ENCODE measurements at regions not wholly inside any gene's neighbourhood (a gene's known extent, or its start where the extent isn't known, plus 50 kb on each side); places are given as distances from the start of the nearest gene placed in this dataset.

DNA sequence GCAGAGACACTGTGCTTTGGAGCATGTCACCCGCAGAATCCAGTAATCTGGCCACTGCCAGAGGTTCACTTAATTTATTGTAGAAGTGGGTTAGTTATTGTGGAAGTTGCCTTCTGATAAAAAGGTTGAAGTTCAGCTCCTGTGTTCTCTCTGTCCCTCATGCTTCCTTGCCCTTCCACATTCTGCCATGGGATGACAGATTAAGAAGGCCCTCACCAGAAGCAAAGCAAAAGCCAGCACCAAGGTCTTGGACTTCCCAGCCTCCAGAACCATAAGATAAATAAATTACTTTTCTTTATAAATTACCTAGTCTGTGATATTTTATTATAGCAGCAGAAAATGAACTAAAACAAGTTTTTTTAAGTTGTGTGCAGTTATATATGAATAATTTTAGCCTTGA lies 145.0 kb upstream of the SH3BP4 start:
- H3K9me2 ChIP-seq (replicated peaks; ENCODE audit: low read length): no peaks in the 10 kb centered on the region
- no peaks in the 10 kb centered on the region for H3K4me1 ChIP-seq (ENCODE audit: insufficient read depth, low read length)
- H3K27me3 ChIP-seq (ENCODE audit: low read length): no peaks in the 10 kb centered on the region
- H3K4me2 ChIP-seq (ENCODE audit: low read length): no peak overlapping the region
- no TSS peak for BruUV-seq (replicated peaks)
- no peak for ATAC-seq
- H3K79me2 ChIP-seq (ENCODE audit: low read length): no peaks in the 10 kb centered on the region
- no peaks in the 10 kb centered on the region for H3F3A ChIP-seq (ENCODE audit: low read length, unreplicated experiment)
- intact Hi-C loops (cut with micrococcal nuclease): no loop called here
- no peaks in the 10 kb centered on the region for H4K20me1 ChIP-seq (ENCODE audit: low read length)
- no peak overlapping the region for H3K4me3 ChIP-seq (ENCODE audit: low read length)
- TF ChIP-seq EZH2 (IDR thresholded peaks at IDR 0.05; ENCODE audit: low read length, unreplicated experiment) (no peak), EZH2phosphoT487 (IDR thresholded peaks at IDR 0.05; ENCODE audit: borderline replicate concordance, low read length) (no peak)
- no peak overlapping the region for H3K9ac ChIP-seq (ENCODE audit: low read length)
- no peak overlapping the region for H2AFZ ChIP-seq (ENCODE audit: low read length)
- POLR2A ChIA-PET (ENCODE audit: unreplicated experiment): no interaction called here
- no peak for DNase-seq
- H3K9me3 ChIP-seq (ENCODE audit: low read length): 0 out of 2 replicates have a peak, but pooled peaks cover 4% of the 10 kb centered on the region
- no peak overlapping the region for H3K27ac ChIP-seq (ENCODE audit: low read length)
- CTCF ChIA-PET: no interaction called here
- no peaks in the 10 kb centered on the region for H3K36me3 ChIP-seq (ENCODE audit: low read depth, low read length)

DNA sequence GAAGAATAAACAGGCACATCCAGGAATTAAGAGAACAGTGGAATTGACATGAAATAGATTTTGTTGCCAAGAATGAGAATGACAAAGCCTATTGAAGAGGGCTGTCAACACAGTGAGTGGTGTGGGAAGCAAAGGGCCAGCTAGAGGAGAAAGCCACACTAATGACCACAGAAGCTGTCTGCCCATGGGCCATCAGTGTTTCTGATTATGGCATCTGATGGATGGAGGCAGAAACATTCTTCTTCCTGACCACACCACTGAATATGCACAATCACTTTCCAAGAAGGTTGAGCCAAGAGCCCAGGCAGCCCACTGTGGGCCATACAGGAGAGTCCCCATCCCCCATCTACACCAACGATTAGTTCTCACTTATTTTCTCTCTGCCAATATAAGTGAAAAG lies 146.0 kb upstream of the SH3BP4 start:
- Histone ChIP-seq H3K4me2 (ENCODE audit: low read length) (no peak overlapping the region), H3K27ac (ENCODE audit: low read length) (no peak overlapping the region), H3K27me3 (ENCODE audit: low read length) (no peaks in the 10 kb centered on the region), H3K36me3 (ENCODE audit: low read depth, low read length) (no peaks in the 10 kb centered on the region), H3K79me2 (ENCODE audit: low read length) (no peaks in the 10 kb centered on the region), H4K20me1 (ENCODE audit: low read length) (no peaks in the 10 kb centered on the region), H3K9me2 (replicated peaks; ENCODE audit: low read length) (no peaks in the 10 kb centered on the region), H3F3A (ENCODE audit: low read length, unreplicated experiment) (no peaks in the 10 kb centered on the region), H2AFZ (ENCODE audit: low read length) (no peak overlapping the region), H3K4me3 (ENCODE audit: low read length) (no peak overlapping the region), H3K9ac (ENCODE audit: low read length) (no peak overlapping the region), H3K4me1 (ENCODE audit: insufficient read depth, low read length) (no peaks in the 10 kb centered on the region), H3K9me3 (ENCODE audit: low read length) (0 out of 2 replicates have a peak, but pooled peaks cover 4% of the 10 kb centered on the region)
- CTCF ChIA-PET: no interaction called here
- DNase-seq (no peak), ATAC-seq (no peak)
- intact Hi-C loops (cut with micrococcal nuclease): no loop called here
- POLR2A ChIA-PET (ENCODE audit: unreplicated experiment): no interaction called here
- no peak for TF ChIP-seq EZH2phosphoT487 (IDR thresholded peaks at IDR 0.05; ENCODE audit: borderline replicate concordance, low read length)
- no peak for TF ChIP-seq CTCF (conservative IDR thresholded peaks at IDR 0.05; ENCODE audit: low read depth, low read length)
- no peak for TF ChIP-seq EZH2 (IDR thresholded peaks at IDR 0.05; ENCODE audit: low read length, unreplicated experiment)
- no TSS peak for BruUV-seq (replicated peaks)

DNA sequence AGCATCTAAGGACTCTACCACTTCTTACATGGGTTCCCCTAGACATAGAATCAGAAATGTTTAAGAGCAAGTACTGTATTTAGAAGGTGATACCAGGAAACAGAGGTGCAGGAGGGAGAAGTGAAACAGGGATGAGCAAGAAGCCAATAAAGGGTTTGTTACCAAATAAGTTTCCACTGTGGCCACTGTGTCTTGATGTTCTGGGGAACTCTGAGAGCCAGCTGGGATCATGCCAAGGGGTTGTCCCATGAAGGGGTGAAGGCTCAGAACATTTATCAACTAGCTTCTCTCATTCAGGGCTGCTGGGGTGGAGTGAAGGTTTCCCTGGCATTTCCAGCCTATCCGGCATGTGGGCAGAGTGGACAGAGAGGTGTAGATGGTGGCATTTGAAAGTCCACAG lies 147.1 kb upstream of the SH3BP4 start:
- Histone ChIP-seq H3K4me1 (ENCODE audit: insufficient read depth, low read length) (no peaks in the 10 kb centered on the region), H3K27me3 (ENCODE audit: low read length) (no peaks in the 10 kb centered on the region), H3K9me2 (replicated peaks; ENCODE audit: low read length) (no peaks in the 10 kb centered on the region), H3K4me3 (ENCODE audit: low read length) (no peak overlapping the region), H4K20me1 (ENCODE audit: low read length) (no peaks in the 10 kb centered on the region), H3K79me2 (ENCODE audit: low read length) (no peaks in the 10 kb centered on the region), H2AFZ (ENCODE audit: low read length) (no peak overlapping the region), H3K4me2 (ENCODE audit: low read length) (no peak overlapping the region), H3K9me3 (ENCODE audit: low read length) (0 out of 2 replicates have a peak, but pooled peaks cover 4% of the 10 kb centered on the region), H3K27ac (ENCODE audit: low read length) (no peak overlapping the region), H3F3A (ENCODE audit: low read length, unreplicated experiment) (no peaks in the 10 kb centered on the region), H3K9ac (ENCODE audit: low read length) (no peak overlapping the region), H3K36me3 (ENCODE audit: low read depth, low read length) (no peaks in the 10 kb centered on the region)
- DNase-seq: no peak
- intact Hi-C loops (cut with micrococcal nuclease): no loop called here
- ChIA-PET POLR2A (ENCODE audit: unreplicated experiment) (no interaction called here), CTCF (interaction anchor here (0.6 kb wide), 1 partner anchor 28 kb away, joined by 3 read pairs; no protein-coding TSS in a partner anchor)
- TF ChIP-seq CTCF (conservative IDR thresholded peaks at IDR 0.05; ENCODE audit: low read depth, low read length) (no peak), EZH2 (IDR thresholded peaks at IDR 0.05; ENCODE audit: low read length, unreplicated experiment) (no peak), EZH2phosphoT487 (IDR thresholded peaks at IDR 0.05; ENCODE audit: borderline replicate concordance, low read length) (no peak)
- ATAC-seq: no peak
- no TSS peak for BruUV-seq (replicated peaks)
